Hepatic stellate cell (primary cell): ENCODE measurements at regions not wholly inside any gene's neighbourhood (a gene's known extent, or its start where the extent isn't known, plus 50 kb on each side); places are given as distances from the start of the nearest gene placed in this dataset.

Source experiments
- DNase-seq: peaks from one replicate; pipeline ENCODE4 v3.0.0; 2011; ENCODE audit warnings: low spot score

GRCh38 chr15:77540312-77541060, 92.2 kb downstream of the LINGO1 start:
- DNase-seq, result no peak

DNA sequence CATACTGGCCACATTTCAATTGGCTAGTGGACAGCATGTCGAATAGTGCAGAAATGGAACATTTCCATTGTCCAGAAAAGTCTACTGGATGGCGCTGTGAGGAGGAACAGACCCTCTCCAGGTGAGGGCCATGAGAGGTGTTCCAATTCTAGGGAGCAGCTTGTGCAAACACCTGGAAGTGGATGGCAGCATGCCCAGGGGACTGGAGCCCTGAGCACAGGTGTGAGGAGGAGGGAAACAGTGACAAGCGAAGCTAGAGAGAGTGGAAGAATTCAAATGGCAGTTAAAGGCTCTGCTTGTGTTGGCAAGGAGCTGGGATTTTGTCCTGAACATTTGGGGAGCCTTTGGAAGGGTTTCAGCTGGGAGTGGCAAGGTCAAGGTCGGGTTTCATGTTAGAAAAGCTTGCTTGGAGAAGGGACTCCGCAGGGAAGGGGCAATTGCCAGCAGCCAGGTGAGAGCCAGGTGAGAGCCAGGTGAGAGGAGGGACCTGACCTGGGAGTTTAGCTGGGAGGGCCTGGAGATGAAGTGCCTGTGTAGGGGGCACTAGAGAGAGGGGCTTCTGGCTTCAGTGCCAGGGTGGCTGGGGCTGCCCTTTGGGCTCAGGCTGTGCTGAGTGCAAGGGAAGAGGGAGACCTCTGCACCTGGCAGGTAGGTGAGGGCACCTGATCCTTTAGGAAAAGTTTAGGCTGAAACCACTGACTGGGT, 93.8 kb downstream of the LINGO1 start:
- DNase-seq, result no peak

DNA sequence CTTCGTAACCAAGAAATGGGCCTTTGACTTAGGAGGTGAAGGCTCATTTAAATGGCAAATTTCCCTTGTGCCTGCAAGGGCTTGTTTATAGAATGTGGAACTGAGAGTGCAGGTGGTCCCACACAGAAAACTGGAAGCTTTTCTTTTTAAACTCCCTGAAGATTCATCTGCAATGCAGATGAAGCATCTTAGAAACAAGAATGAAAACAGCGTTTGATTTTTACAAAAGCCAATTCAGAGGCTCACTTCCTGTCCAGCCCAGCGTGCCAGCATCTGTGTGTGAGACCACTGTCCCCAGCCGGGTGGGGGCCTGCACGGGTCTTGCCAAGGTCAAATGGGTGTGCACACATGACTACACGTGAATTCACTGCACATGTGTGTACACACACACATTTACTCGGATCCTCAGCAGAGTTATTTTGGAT, 94.7 kb downstream of the LINGO1 start:
- no peak for DNase-seq

GRCh38 chr15:77537006-77537405, 95.7 kb downstream of the LINGO1 start:
- no peak for DNase-seq

DNA sequence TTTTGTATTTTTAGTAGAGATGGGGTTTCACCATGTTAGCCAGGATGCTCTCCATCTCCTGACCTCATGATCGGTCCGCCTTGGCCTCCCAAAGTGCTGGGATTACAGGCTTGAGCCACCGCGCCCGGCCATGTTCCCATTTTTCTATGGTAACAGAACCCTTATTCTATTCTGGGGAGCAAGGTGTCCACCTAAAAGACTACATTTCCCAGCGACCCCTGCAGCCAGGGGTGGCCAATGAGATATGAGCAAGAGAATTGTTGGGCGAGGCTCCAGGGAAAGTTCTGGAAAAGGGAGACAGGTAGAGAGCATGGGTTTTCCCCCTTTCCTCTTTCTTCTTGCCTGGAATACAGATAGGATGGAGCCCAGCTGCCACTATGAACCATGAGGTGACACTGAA, 96.9 kb downstream of the LINGO1 start:
- DNase-seq, result no peak
